A673 (cell line): ENCODE measurements at regions not wholly inside any gene's neighbourhood (a gene's known extent, or its start where the extent isn't known, plus 50 kb on each side); places are given as distances from the start of the nearest gene placed in this dataset.

Experiments used
- EZH2 ChIP-seq: fragments of 200-600 bp; sonication (generic); IDR thresholded peaks from 2 replicates; pipeline ENCODE4 v1.6.1; 2017; ENCODE audit warnings: borderline replicate concordance, low read depth, mild to moderate bottlenecking, mixed read lengths, antibody characterized with exemption, low read length; ENCODE audit not compliant: poor library complexity, severe bottlenecking
- TF ChIP-seq, protein P1 (sequence below): fragments of 300-800, 200-600 bp; sonication (generic); conservative IDR thresholded peaks from 2 replicates; pipeline ENCODE4 v1.5.1; 2017; ENCODE audit warnings: low read depth, mild to moderate bottlenecking, antibody characterized with exemption, low read length, moderate library complexity, mixed read lengths

DNA sequence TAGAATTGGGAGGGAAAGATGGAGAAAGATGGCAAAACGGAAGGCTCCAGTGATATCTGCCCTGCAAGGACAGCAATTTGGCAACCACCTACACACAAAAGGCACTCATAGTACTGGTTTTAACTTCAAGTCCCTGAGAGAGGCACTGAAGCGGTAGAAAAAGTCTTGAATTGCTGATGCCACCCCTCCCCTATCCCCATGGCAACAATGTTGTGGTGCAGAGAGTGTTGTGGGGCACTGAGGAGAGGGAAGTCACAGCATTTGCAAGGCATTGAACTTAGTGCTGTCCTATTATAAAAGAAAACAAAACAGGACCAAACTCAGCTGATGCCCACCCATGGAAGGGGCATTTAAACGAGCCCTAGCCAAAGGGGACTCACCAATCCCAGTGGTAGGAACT lies 343.7 kb downstream of the HAO1 start:
- TF ChIP-seq, protein P1, sequence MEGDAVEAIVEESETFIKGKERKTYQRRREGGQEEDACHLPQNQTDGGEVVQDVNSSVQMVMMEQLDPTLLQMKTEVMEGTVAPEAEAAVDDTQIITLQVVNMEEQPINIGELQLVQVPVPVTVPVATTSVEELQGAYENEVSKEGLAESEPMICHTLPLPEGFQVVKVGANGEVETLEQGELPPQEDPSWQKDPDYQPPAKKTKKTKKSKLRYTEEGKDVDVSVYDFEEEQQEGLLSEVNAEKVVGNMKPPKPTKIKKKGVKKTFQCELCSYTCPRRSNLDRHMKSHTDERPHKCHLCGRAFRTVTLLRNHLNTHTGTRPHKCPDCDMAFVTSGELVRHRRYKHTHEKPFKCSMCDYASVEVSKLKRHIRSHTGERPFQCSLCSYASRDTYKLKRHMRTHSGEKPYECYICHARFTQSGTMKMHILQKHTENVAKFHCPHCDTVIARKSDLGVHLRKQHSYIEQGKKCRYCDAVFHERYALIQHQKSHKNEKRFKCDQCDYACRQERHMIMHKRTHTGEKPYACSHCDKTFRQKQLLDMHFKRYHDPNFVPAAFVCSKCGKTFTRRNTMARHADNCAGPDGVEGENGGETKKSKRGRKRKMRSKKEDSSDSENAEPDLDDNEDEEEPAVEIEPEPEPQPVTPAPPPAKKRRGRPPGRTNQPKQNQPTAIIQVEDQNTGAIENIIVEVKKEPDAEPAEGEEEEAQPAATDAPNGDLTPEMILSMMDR, result no peak
- no peak for TF ChIP-seq EZH2
